ENCODE measurements at regions not wholly inside any gene's neighbourhood (a gene's known extent, or its start where the extent isn't known, plus 50 kb on each side); places are given as distances from the start of the nearest gene placed in this dataset.

GRCh38 chr18:70907673-70908072, 618.8 kb downstream of the SOCS6 start:
- no peak for TF ChIP-seq FOXJ3 (CRISPR knock-in tag; IDR thresholded peaks at IDR 0.05; ENCODE audit: borderline replicate concordance)
- TF ChIP-seq, protein P1, sequence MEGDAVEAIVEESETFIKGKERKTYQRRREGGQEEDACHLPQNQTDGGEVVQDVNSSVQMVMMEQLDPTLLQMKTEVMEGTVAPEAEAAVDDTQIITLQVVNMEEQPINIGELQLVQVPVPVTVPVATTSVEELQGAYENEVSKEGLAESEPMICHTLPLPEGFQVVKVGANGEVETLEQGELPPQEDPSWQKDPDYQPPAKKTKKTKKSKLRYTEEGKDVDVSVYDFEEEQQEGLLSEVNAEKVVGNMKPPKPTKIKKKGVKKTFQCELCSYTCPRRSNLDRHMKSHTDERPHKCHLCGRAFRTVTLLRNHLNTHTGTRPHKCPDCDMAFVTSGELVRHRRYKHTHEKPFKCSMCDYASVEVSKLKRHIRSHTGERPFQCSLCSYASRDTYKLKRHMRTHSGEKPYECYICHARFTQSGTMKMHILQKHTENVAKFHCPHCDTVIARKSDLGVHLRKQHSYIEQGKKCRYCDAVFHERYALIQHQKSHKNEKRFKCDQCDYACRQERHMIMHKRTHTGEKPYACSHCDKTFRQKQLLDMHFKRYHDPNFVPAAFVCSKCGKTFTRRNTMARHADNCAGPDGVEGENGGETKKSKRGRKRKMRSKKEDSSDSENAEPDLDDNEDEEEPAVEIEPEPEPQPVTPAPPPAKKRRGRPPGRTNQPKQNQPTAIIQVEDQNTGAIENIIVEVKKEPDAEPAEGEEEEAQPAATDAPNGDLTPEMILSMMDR (IDR thresholded peaks at IDR 0.05): no peak
- no peak for TF ChIP-seq JUN (CRISPR knock-in tag; IDR thresholded peaks at IDR 0.05)
- no peak for TF ChIP-seq PREB (CRISPR knock-in tag; IDR thresholded peaks at IDR 0.05; ENCODE audit: borderline replicate concordance)
